Cardiac fibroblast (primary cell): ENCODE measurements at regions not wholly inside any gene's neighbourhood (a gene's known extent, or its start where the extent isn't known, plus 50 kb on each side); places are given as distances from the start of the nearest gene placed in this dataset.
A peak's percentile ranks its signal among the peaks of the same experiment; 100 is the strongest.

Source experiments
- DNase-seq, 2 donors: peaks; one replicate each; pipeline versions ENCODE4 v3.0.0 to v3.0.0-alpha.2; 2010; ENCODE audit warnings: low read depth in 2 of 2
- H3K4me3 ChIP-seq, 2 donors: replicated peaks in 1 of 2; 1 replicate in 1 of 2; 2 replicates in 1 of 2; pipeline ENCODE4 v1.5.1; 2011; ENCODE audit warnings: low read depth in 2 of 2, low read length in 2 of 2, mild to moderate bottlenecking in 2 of 2, moderate library complexity in 1 of 2
- TF ChIP-seq, protein P1 (sequence below): IDR thresholded peaks from one replicate; pipeline ENCODE4 v1.5.1; 2011; ENCODE audit warnings: low read depth, mild to moderate bottlenecking, low read length, inconsistent platforms

DNA sequence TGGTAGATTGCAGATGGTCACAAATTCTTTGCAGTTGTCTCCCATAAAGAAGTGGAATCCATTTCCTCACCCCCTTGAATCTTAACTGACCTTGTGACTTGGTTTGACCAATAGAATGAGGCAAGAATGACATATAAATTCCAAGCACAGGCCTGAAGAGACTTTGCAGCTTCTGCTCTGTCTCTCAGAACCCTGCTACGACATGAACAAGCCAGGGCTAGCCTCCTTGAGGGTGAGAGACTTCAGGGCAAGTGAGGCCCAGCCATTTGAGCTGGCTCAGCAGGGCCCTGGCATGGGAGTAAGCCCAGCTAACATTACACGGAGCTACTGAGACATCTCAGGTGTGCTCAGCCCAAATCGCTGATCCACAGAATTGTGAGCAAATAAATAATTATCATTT is 216.3 kb upstream of the MAN1A1 start:
- no peak overlapping the region for H3K4me3 ChIP-seq
- TF ChIP-seq, protein P1, sequence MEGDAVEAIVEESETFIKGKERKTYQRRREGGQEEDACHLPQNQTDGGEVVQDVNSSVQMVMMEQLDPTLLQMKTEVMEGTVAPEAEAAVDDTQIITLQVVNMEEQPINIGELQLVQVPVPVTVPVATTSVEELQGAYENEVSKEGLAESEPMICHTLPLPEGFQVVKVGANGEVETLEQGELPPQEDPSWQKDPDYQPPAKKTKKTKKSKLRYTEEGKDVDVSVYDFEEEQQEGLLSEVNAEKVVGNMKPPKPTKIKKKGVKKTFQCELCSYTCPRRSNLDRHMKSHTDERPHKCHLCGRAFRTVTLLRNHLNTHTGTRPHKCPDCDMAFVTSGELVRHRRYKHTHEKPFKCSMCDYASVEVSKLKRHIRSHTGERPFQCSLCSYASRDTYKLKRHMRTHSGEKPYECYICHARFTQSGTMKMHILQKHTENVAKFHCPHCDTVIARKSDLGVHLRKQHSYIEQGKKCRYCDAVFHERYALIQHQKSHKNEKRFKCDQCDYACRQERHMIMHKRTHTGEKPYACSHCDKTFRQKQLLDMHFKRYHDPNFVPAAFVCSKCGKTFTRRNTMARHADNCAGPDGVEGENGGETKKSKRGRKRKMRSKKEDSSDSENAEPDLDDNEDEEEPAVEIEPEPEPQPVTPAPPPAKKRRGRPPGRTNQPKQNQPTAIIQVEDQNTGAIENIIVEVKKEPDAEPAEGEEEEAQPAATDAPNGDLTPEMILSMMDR: no peak
- DNase-seq: no peak

GRCh38 chr6:119562168-119562567 is 212.6 kb upstream of the MAN1A1 start:
- no peak overlapping the region for H3K4me3 ChIP-seq
- no peak for DNase-seq
- TF ChIP-seq, protein P1: no peak

DNA sequence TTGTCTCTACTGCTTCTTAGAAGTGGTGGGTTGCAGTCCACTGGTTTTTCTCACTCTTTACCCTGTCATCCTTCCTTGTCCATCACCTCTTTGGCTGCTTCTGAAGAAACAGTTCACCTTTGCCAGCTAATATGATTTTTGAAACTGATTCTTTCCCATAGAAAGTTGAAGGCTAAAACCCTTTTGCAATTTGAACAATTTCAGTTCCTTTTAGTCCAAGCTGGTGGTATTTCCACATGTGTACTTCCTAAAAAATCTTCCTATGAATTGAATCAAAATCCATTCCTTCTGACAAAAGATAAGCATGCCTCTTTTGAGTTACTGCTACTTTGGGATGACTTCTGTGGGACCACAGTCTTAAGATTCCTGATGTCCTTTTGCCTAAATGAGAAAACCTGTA is 210.0 kb upstream of the MAN1A1 start:
- no peak for DNase-seq
- no peak overlapping the region for H3K4me3 ChIP-seq
- TF ChIP-seq, protein P1: no peak

DNA sequence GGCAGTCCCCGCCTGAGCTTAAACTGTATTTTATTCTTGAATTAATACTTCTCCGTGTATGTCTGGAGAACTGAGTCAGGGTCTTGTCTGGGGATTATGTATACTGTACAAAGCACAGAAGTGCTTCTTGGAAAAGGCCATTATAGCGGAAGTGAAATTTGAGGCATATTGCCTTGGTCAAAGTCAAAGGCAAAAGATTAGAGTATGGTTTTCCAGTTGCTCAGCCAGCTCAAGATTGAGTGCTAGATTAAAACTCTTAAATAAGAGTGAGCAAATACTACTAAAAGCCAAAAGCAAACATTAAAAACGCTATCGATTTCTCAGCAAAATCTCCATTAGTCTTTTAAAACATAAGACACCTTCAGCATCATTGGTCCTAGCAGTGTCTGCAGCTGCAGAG is 207.7 kb upstream of the MAN1A1 start:
- DNase-seq: no peak
- TF ChIP-seq, protein P1: no peak
- H3K4me3 ChIP-seq: no peak overlapping the region

DNA sequence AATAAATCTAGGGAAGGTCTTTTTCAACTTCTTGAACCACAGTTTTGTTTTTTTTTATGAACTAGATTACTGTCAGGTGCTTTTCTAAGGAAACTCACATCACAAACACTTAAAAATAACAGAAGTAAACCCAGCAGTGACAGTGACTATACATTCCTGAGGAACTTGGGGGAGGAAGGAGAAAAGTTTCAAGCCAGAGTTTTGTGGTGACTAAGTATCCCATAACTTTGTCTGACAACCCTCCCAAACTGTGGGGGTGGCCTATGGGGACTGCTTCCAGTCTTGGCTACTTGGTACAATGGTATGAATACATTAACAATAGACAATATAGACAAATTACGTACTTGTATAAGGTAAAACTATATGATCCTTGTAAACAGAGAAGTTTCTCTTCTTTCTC is 202.5 kb upstream of the MAN1A1 start:
- no peak overlapping the region for H3K4me3 ChIP-seq
- TF ChIP-seq, protein P1: no peak
- peak in 1 of 2 donors; percentile 36 for DNase-seq

DNA sequence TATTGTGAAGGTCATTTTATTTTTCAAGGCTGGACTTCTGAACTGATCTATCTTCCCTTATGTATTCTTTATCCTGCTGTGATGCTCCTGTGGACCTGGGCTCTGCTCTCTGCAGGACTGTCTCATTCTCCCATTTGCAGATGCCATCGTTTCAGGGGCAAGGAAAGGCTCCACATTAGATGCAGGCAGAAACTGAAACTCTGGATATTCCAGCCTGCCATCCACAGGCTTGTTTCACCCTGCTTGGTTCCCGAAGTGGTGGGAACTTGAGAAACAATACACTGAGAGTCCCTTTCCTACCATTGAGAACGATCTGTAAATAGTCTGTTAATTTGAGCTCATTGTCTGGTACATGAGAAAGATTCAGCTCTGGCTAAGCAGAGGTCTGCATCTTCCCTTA is 197.5 kb upstream of the MAN1A1 start:
- TF ChIP-seq, protein P1: no peak
- H3K4me3 ChIP-seq: no peak overlapping the region
- no peak for DNase-seq

- TF ChIP-seq, protein P1: no peak
- no peak for DNase-seq
- H3K4me3 ChIP-seq: no peak overlapping the region
Observed at GRCh38 chr6:119545245-119545644, 195.7 kb upstream of the MAN1A1 start.
